SK-N-SH treated with all-trans-retinoic acid at 6 μM for 48 hours (cell line): ENCODE measurements at regions not wholly inside any gene's neighbourhood (a gene's known extent, or its start where the extent isn't known, plus 50 kb on each side); places are given as distances from the start of the nearest gene placed in this dataset.

Source experiments
- ATAC-seq: fragments of 200-7000 bp; cut with Tn5 transposase; 3 replicates; pipeline ENCODE4 v1.9.1; 2020; ENCODE audit warnings: mild to moderate bottlenecking, moderate library complexity
- ARNTL ChIP-seq: fragments of 450-650 bp; formaldehyde crosslinking; IDR thresholded peaks from 2 replicates; pipeline ENCODE4 v1.5.0; 2020; ENCODE audit warnings: low read depth, mild to moderate bottlenecking, moderate library complexity, borderline replicate concordance
- BACH2 ChIP-seq: fragments of 250-450 bp; sonication (Bioruptor Pico); IDR thresholded peaks from 2 replicates; pipeline ENCODE4 v1.9.0; 2021; ENCODE audit warnings: mild to moderate bottlenecking, borderline replicate concordance
- CREB5 ChIP-seq: fragments of 250-450 bp; sonication (Bioruptor Pico); IDR thresholded peaks from 2 replicates; pipeline ENCODE4 v1.5.1; 2020; ENCODE audit warnings: low read depth, mild to moderate bottlenecking, moderate library complexity
- CSDC2 ChIP-seq: fragments of 250-450 bp; sonication (Bioruptor Pico); IDR thresholded peaks from 2 replicates; pipeline ENCODE4 v1.5.0; 2020; ENCODE audit warnings: mild to moderate bottlenecking, moderate library complexity
- CSRNP3 ChIP-seq: fragments of 250-450 bp; sonication (Bioruptor Pico); IDR thresholded peaks from 2 replicates; pipeline ENCODE4 v1.5.1; 2021; ENCODE audit warnings: mild to moderate bottlenecking, moderate library complexity
- ESRRG ChIP-seq: fragments of 250-450 bp; sonication (Bioruptor Pico); IDR thresholded peaks from 2 replicates; pipeline ENCODE4 v1.6.1; 2021; ENCODE audit warnings: mild to moderate bottlenecking
- GLIS3 ChIP-seq: fragments of 250-450 bp; sonication (Bioruptor Pico); IDR thresholded peaks from 2 replicates; pipeline ENCODE4 v1.5.0; 2020; ENCODE audit warnings: mild to moderate bottlenecking, moderate library complexity
- ISL1 ChIP-seq: fragments of 250-450 bp; sonication (Bioruptor Pico); IDR thresholded peaks from 2 replicates; pipeline ENCODE4 v2.1.2; 2022; ENCODE audit warnings: mild to moderate bottlenecking, moderate library complexity
- OSR1 ChIP-seq: fragments of 250-450 bp; sonication (Bioruptor Pico); IDR thresholded peaks from 2 replicates; pipeline ENCODE4 v1.8.0; 2022; ENCODE audit warnings: moderate library complexity, mild to moderate bottlenecking, inconsistent platforms
- PATZ1 ChIP-seq: fragments of 250-450 bp; sonication (Bioruptor Pico); IDR thresholded peaks from 2 replicates; pipeline ENCODE4 v1.8.0; 2020; ENCODE audit warnings: mild to moderate bottlenecking, moderate library complexity, borderline replicate concordance
- POU6F1 ChIP-seq: fragments of 250-450 bp; sonication (Bioruptor Pico); IDR thresholded peaks from 2 replicates; pipeline ENCODE4 v1.8.0; 2021; ENCODE audit warnings: low read depth, mild to moderate bottlenecking, moderate library complexity, borderline replicate concordance
- PPARA ChIP-seq: fragments of 250-450 bp; sonication (Bioruptor Pico); IDR thresholded peaks from 2 replicates; pipeline ENCODE4 v1.5.0; 2020; ENCODE audit warnings: mild to moderate bottlenecking, borderline replicate concordance
- RARB ChIP-seq: fragments of 250-450 bp; sonication (Bioruptor Pico); IDR thresholded peaks from 2 replicates; pipeline ENCODE4 v1.8.0; 2021; ENCODE audit warnings: mild to moderate bottlenecking, moderate library complexity
- SNAI2 ChIP-seq: fragments of 250-450 bp; sonication (Bioruptor Pico); IDR thresholded peaks from 2 replicates; pipeline ENCODE4 v1.5.0; 2020; ENCODE audit warnings: mild to moderate bottlenecking, moderate library complexity
- TCF4 ChIP-seq: fragments of 250-450 bp; sonication (Bioruptor Pico); IDR thresholded peaks from 2 replicates; pipeline ENCODE4 v1.8.0; 2021; ENCODE audit warnings: mild to moderate bottlenecking, moderate library complexity, borderline replicate concordance
- TOX ChIP-seq: fragments of 250-450 bp; sonication (Bioruptor Pico); IDR thresholded peaks from 2 replicates; pipeline ENCODE4 v1.8.0; 2021; ENCODE audit warnings: mild to moderate bottlenecking, moderate library complexity, borderline replicate concordance
- ZC3H10 ChIP-seq: fragments of 250-450 bp; sonication (Bioruptor Pico); IDR thresholded peaks from 2 replicates; pipeline ENCODE4 v1.5.1; 2021; ENCODE audit warnings: mild to moderate bottlenecking, moderate library complexity
- ZFP3 ChIP-seq: fragments of 250-450 bp; sonication (Bioruptor Pico); IDR thresholded peaks from 2 replicates; pipeline ENCODE4 v1.5.0; 2020; ENCODE audit warnings: mild to moderate bottlenecking, moderate library complexity
- ZFP30 ChIP-seq: fragments of 450-650 bp; formaldehyde crosslinking; IDR thresholded peaks from 2 replicates; pipeline ENCODE4 v1.5.0; 2022; ENCODE audit warnings: mild to moderate bottlenecking, moderate library complexity
- ZNF565 ChIP-seq: fragments of 450-650 bp; formaldehyde crosslinking; conservative IDR thresholded peaks from 2 replicates; pipeline ENCODE4 v1.5.0; 2020; ENCODE audit warnings: low read depth, mild to moderate bottlenecking, moderate library complexity
- ZNF70 ChIP-seq: fragments of 450-650 bp; formaldehyde crosslinking; IDR thresholded peaks from 2 replicates; pipeline ENCODE4 v1.5.0; 2020; ENCODE audit warnings: mild to moderate bottlenecking, moderate library complexity
- ZNF8 ChIP-seq: fragments of 450-650 bp; formaldehyde crosslinking; IDR thresholded peaks from 2 replicates; pipeline ENCODE4 v1.5.0; 2020; ENCODE audit warnings: mild to moderate bottlenecking, moderate library complexity
- TF ChIP-seq, protein P1 (sequence below): fragments of 250-450 bp; sonication (Bioruptor Pico); IDR thresholded peaks from 2 replicates; pipeline ENCODE4 v1.5.0; 2020; ENCODE audit warnings: mild to moderate bottlenecking, moderate library complexity

GRCh38 chr14:86217523-86217922 lies 687.6 kb downstream of the FLRT2 start:
- no peak for ATAC-seq
- no peak for TF ChIP-seq ZC3H10
- no peak for TF ChIP-seq TCF4 (CRISPR knock-in tag)
- no peak for TF ChIP-seq OSR1 (CRISPR knock-in tag)
- TF ChIP-seq TOX, result no peak
- no peak for TF ChIP-seq CSRNP3 (CRISPR knock-in tag)
- no peak for TF ChIP-seq POU6F1 (CRISPR knock-in tag)
- TF ChIP-seq ZFP3 (CRISPR knock-in tag), result no peak
- no peak for TF ChIP-seq BACH2 (CRISPR knock-in tag)
- no peak for TF ChIP-seq ZFP30 (CRISPR knock-in tag)
- TF ChIP-seq ZNF565, result no peak
- no peak for TF ChIP-seq PPARA (CRISPR knock-in tag)
- no peak for TF ChIP-seq GLIS3
- TF ChIP-seq CSDC2 (CRISPR knock-in tag), result no peak
- TF ChIP-seq ZNF8 (CRISPR knock-in tag), result no peak
- no peak for TF ChIP-seq RARB (CRISPR knock-in tag)
- TF ChIP-seq ZNF70 (CRISPR knock-in tag), result no peak
- no peak for TF ChIP-seq SNAI2 (CRISPR knock-in tag)
- TF ChIP-seq, protein P1, sequence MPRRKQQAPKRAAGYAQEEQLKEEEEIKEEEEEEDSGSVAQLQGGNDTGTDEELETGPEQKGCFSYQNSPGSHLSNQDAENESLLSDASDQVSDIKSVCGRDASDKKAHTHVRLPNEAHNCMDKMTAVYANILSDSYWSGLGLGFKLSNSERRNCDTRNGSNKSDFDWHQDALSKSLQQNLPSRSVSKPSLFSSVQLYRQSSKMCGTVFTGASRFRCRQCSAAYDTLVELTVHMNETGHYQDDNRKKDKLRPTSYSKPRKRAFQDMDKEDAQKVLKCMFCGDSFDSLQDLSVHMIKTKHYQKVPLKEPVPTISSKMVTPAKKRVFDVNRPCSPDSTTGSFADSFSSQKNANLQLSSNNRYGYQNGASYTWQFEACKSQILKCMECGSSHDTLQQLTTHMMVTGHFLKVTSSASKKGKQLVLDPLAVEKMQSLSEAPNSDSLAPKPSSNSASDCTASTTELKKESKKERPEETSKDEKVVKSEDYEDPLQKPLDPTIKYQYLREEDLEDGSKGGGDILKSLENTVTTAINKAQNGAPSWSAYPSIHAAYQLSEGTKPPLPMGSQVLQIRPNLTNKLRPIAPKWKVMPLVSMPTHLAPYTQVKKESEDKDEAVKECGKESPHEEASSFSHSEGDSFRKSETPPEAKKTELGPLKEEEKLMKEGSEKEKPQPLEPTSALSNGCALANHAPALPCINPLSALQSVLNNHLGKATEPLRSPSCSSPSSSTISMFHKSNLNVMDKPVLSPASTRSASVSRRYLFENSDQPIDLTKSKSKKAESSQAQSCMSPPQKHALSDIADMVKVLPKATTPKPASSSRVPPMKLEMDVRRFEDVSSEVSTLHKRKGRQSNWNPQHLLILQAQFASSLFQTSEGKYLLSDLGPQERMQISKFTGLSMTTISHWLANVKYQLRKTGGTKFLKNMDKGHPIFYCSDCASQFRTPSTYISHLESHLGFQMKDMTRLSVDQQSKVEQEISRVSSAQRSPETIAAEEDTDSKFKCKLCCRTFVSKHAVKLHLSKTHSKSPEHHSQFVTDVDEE, result no peak
- no peak for TF ChIP-seq ESRRG (CRISPR knock-in tag)
- no peak for TF ChIP-seq PATZ1 (CRISPR knock-in tag)

GRCh38 chr14:86203843-86204242 lies 673.9 kb downstream of the FLRT2 start:
- no peak for ATAC-seq
- TF ChIP-seq ZFP3 (CRISPR knock-in tag) (no peak), ZNF70 (CRISPR knock-in tag) (no peak), ZNF565 (no peak), BACH2 (CRISPR knock-in tag) (no peak)
- TF ChIP-seq, all 23 proteins: peak for 0

- no peak for ATAC-seq
- TF ChIP-seq ZC3H10 (no peak), TCF4 (CRISPR knock-in tag) (no peak), SNAI2 (CRISPR knock-in tag) (no peak), ISL1 (no peak), ZNF565 (no peak), ZNF70 (CRISPR knock-in tag) (no peak), BACH2 (CRISPR knock-in tag) (no peak), CSRNP3 (CRISPR knock-in tag) (no peak), PATZ1 (CRISPR knock-in tag) (no peak), CSDC2 (CRISPR knock-in tag) (no peak), TOX (no peak), GLIS3 (no peak), ZFP3 (CRISPR knock-in tag) (no peak), ZFP30 (CRISPR knock-in tag) (no peak), RARB (CRISPR knock-in tag) (no peak), CREB5 (CRISPR knock-in tag) (no peak), ESRRG (CRISPR knock-in tag) (no peak), ARNTL (CRISPR knock-in tag) (no peak), POU6F1 (CRISPR knock-in tag) (no peak)
Measured at GRCh38 chr14:86196471-86196870, 666.5 kb downstream of the FLRT2 start.
